ENCODE measurements at regions not wholly inside any gene's neighbourhood (a gene's known extent, or its start where the extent isn't known, plus 50 kb on each side); places are given as distances from the start of the nearest gene placed in this dataset.

GRCh38 chr11:106585061-106585460 lies 433.2 kb downstream of the GUCY1A2 start:
- CTCF ChIA-PET = interaction anchor here (0.6 to 2.0 kb wide), 4 partner anchors 136 to 429 kb away, joined by 3 to 11 read pairs (median 4); no protein-coding TSS in a partner anchor
- peak; percentile 70; the same call in 1 of the 2 replicates for ATAC-seq

DNA sequence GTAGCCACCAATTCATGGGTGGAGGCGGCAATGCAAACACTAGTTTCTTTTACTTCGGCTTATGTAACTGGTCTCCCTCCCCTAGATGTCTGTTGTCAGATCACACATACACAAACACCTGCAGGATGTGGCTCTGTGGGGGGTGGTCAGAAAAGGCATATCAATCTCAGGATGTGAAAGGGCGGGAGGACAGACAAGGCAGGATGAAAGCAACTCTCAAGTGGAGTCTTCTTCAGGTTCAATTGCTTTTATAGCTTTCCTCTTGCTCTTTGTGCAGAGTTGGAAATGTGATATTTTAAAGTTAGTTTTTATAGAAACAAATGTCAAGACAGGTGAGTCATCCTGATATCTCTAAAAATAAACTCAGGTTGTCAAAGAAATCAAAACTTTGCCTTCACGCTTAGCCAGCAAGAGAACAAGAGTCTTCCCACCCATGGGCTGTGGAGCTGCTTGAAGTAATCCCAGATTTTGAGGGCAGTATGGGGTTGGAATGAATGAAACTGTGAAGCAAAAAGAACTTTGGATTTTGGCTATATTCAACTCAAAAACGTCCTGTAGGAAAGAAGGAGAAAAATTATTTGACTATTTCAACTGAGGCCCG lies 423.4 kb downstream of the GUCY1A2 start:
- ATAC-seq = no peak
- no peaks in the 10 kb centered on the region for H4K20me1 ChIP-seq (ENCODE audit: insufficient read depth)
- no peaks in the 10 kb centered on the region for H3K4me1 ChIP-seq (ENCODE audit: control insufficient read depth in 1 of 2, insufficient read depth in 2 of 2, low read length in 2 of 2)
- H3K4me3 ChIP-seq (replicated peaks in 1 of 2; ENCODE audit: low read depth in 1 of 2, low read length in 2 of 2) = no peak overlapping the region
- no peak for DNase-seq (ENCODE audit: low read depth, low spot score)
- ChIA-PET RAD21 (ENCODE audit: low non-redundant PET in 1 of 2, low total read pairs in 2 of 2, uncharacterized antibody in 2 of 2, unreplicated experiment in 2 of 2) (no interaction called here), POLR2A (no interaction called here), CTCF (no interaction called here)
- no peaks in the 10 kb centered on the region for H3K36me3 ChIP-seq (ENCODE audit: control insufficient read depth in 1 of 2, insufficient read depth in 2 of 2, low read length in 2 of 2)
- H3K79me2 ChIP-seq (ENCODE audit: insufficient read depth, low read length) = no peaks in the 10 kb centered on the region
- TF ChIP-seq JUND (IDR thresholded peaks at IDR 0.05) (no peak), POLR2AphosphoS5 (IDR thresholded peaks at IDR 0.05; ENCODE audit: low read depth, low read length) (no peak), ZFX (IDR thresholded peaks at IDR 0.05) (no peak), YY1 (IDR thresholded peaks at IDR 0.05; ENCODE audit: extremely low read depth, insufficient replicate concordance, low read depth, low read length) (no peak), FOSL1 (IDR thresholded peaks at IDR 0.05; ENCODE audit: low read depth) (no peak), SIN3A (IDR thresholded peaks at IDR 0.05; ENCODE audit: low read depth) (no peak), ZNF274 (IDR thresholded peaks at IDR 0.05; ENCODE audit: low read depth, low read length) (no peak), CBX3 (IDR thresholded peaks at IDR 0.05; ENCODE audit: low read depth) (no peak), ELF1 (IDR thresholded peaks at IDR 0.05; ENCODE audit: borderline replicate concordance, low read depth) (no peak), MAX (IDR thresholded peaks at IDR 0.05) (no peak), RAD21 (IDR thresholded peaks at IDR 0.05; ENCODE audit: low read depth) (no peak), CEBPB (IDR thresholded peaks at IDR 0.05; ENCODE audit: low read depth) (no peak), SRF (IDR thresholded peaks at IDR 0.05; ENCODE audit: low read depth) (no peak)
- TF ChIP-seq, protein P1, sequence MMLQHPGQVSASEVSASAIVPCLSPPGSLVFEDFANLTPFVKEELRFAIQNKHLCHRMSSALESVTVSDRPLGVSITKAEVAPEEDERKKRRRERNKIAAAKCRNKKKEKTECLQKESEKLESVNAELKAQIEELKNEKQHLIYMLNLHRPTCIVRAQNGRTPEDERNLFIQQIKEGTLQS (IDR thresholded peaks at IDR 0.05) = no peak
- no peaks in the 10 kb centered on the region for H3K9me3 ChIP-seq (ENCODE audit: control insufficient read depth in 1 of 2, insufficient read depth in 1 of 2, low read depth in 1 of 2, low read length in 2 of 2)
- H3K4me2 ChIP-seq (ENCODE audit: low read length) = no peak overlapping the region
- no peak overlapping the region for H2AFZ ChIP-seq (ENCODE audit: low read depth, low read length, poor library complexity, severe bottlenecking)
- no peak overlapping the region for H3K9ac ChIP-seq (ENCODE audit: low read length)
- H3K27me3 ChIP-seq (ENCODE audit: insufficient read depth, low read length) = no peaks in the 10 kb centered on the region
- intact Hi-C loops (cut with micrococcal nuclease) = no loop called here
- H3K27ac ChIP-seq (ENCODE audit: low read depth, low read length) = no peak overlapping the region
- BruUV-seq (replicated peaks) = no TSS peak
- H3K9me2 ChIP-seq (ENCODE audit: insufficient read depth) = no peaks in the 10 kb centered on the region

More at GRCh38 chr11:106585061-106585460, 433.2 kb downstream of the GUCY1A2 start:
- Histone ChIP-seq H3K4me1 (ENCODE audit: control insufficient read depth in 1 of 2, insufficient read depth in 2 of 2, low read length in 2 of 2) (no peaks in the 10 kb centered on the region), H3K9me3 (ENCODE audit: control insufficient read depth in 1 of 2, insufficient read depth in 1 of 2, low read depth in 1 of 2, low read length in 2 of 2) (no peaks in the 10 kb centered on the region), H3K4me2 (ENCODE audit: low read length) (no peak overlapping the region), H3K9ac (ENCODE audit: low read length) (no peak overlapping the region), H3K79me2 (ENCODE audit: insufficient read depth, low read length) (no peaks in the 10 kb centered on the region), H3K27me3 (ENCODE audit: insufficient read depth, low read length) (no peaks in the 10 kb centered on the region), H3K9me2 (ENCODE audit: insufficient read depth) (no peaks in the 10 kb centered on the region), H3K27ac (ENCODE audit: low read depth, low read length) (no peak overlapping the region), H2AFZ (ENCODE audit: low read depth, low read length, poor library complexity, severe bottlenecking) (no peak overlapping the region), H3K36me3 (ENCODE audit: control insufficient read depth in 1 of 2, insufficient read depth in 2 of 2, low read length in 2 of 2) (no peaks in the 10 kb centered on the region), H4K20me1 (ENCODE audit: insufficient read depth) (no peaks in the 10 kb centered on the region), H3K4me3 (replicated peaks in 1 of 2; ENCODE audit: low read depth in 1 of 2, low read length in 2 of 2) (no peak overlapping the region)
- DNase-seq (ENCODE audit: low read depth, low spot score) = no peak
- no TSS peak for BruUV-seq (replicated peaks)
- POLR2A ChIA-PET = no interaction called here
- RAD21 ChIA-PET (ENCODE audit: low non-redundant PET in 1 of 2, low total read pairs in 2 of 2, uncharacterized antibody in 2 of 2, unreplicated experiment in 2 of 2) = no interaction called here
- intact Hi-C loops (cut with micrococcal nuclease) = loop anchor here (1.0 to 2.0 kb wide), 2 partner anchors 428 to 497 kb away; no protein-coding TSS in a partner anchor
- TF ChIP-seq POLR2AphosphoS5 (IDR thresholded peaks at IDR 0.05; ENCODE audit: low read depth, low read length) = no peak
- peak; percentile 57 for TF ChIP-seq RAD21 (IDR thresholded peaks at IDR 0.05; ENCODE audit: low read depth)
- TF ChIP-seq FOSL1 (IDR thresholded peaks at IDR 0.05; ENCODE audit: low read depth) = no peak
- TF ChIP-seq TCF7L2 (IDR thresholded peaks at IDR 0.05; ENCODE audit: borderline replicate concordance, extremely low read depth, insufficient read depth, insufficient read length) = no peak
- TF ChIP-seq, protein P2, sequence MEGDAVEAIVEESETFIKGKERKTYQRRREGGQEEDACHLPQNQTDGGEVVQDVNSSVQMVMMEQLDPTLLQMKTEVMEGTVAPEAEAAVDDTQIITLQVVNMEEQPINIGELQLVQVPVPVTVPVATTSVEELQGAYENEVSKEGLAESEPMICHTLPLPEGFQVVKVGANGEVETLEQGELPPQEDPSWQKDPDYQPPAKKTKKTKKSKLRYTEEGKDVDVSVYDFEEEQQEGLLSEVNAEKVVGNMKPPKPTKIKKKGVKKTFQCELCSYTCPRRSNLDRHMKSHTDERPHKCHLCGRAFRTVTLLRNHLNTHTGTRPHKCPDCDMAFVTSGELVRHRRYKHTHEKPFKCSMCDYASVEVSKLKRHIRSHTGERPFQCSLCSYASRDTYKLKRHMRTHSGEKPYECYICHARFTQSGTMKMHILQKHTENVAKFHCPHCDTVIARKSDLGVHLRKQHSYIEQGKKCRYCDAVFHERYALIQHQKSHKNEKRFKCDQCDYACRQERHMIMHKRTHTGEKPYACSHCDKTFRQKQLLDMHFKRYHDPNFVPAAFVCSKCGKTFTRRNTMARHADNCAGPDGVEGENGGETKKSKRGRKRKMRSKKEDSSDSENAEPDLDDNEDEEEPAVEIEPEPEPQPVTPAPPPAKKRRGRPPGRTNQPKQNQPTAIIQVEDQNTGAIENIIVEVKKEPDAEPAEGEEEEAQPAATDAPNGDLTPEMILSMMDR (IDR thresholded peaks at IDR 0.05 in 2 of 3, conservative IDR thresholded peaks at IDR 0.05 in 1 of 3; ENCODE audit: borderline replicate concordance in 1 of 3, insufficient read depth in 1 of 3, low read depth in 2 of 3, low read length in 2 of 3) = peak; percentile 28 to 47 (median 31); a peak in 5 of 6 replicates
- TF ChIP-seq EZH2phosphoT487 (IDR thresholded peaks at IDR 0.05; ENCODE audit: borderline replicate concordance) = no peak
